IPS DF 6.9 (cell line): ENCODE measurements at regions not wholly inside any gene's neighbourhood (a gene's known extent, or its start where the extent isn't known, plus 50 kb on each side); places are given as distances from the start of the nearest gene placed in this dataset.

Source experiments
- DNase-seq: peaks from one replicate; pipeline ENCODE4 v3.0.0-alpha.2; 2013; ENCODE audit warnings: low read depth, low spot score
- H3K27ac ChIP-seq: one replicate; pipeline ENCODE4 v1.5.1; 2013; ENCODE audit warnings: low read length, control low read depth
- H3K27me3 ChIP-seq: 2 replicates; pipeline ENCODE4 v1.6.1; 2013; ENCODE audit warnings: mild to moderate bottlenecking, low read length; ENCODE audit not compliant: control insufficient read depth, insufficient read depth
- H3K36me3 ChIP-seq: 2 replicates; pipeline ENCODE4 v1.6.1; 2013; ENCODE audit warnings: low read length; ENCODE audit not compliant: control insufficient read depth, insufficient read depth
- H3K4me1 ChIP-seq: 2 replicates; pipeline ENCODE4 v1.6.1; 2013; ENCODE audit warnings: low read length; ENCODE audit not compliant: control insufficient read depth, insufficient read depth
- H3K4me3 ChIP-seq: 2 replicates; pipeline ENCODE4 v1.5.1; 2013; ENCODE audit warnings: mild to moderate bottlenecking, low read length
- H3K9me3 ChIP-seq: 2 replicates; pipeline ENCODE4 v1.6.1; 2013; ENCODE audit warnings: low read length, inconsistent platforms; ENCODE audit not compliant: control insufficient read depth, insufficient read depth
- WGBS: extraction: QIAGEN DNeasy Blood & Tissue Kit; methylation state at CpG from one replicate; pipeline ENCODE4 v1.1.7; 2013; ENCODE audit warnings: mixed read lengths, missing lambda C conversion rate; ENCODE audit not compliant: insufficient read length, insufficient coverage; 5-methylcytosine and 5-hydroxymethylcytosine counted together

- Histone ChIP-seq H3K4me1 (no peaks in the 10 kb centered on the region), H3K9me3 (no peaks in the 10 kb centered on the region), H3K27ac (no peak overlapping the region), H3K4me3 (no peak overlapping the region), H3K36me3 (no peaks in the 10 kb centered on the region), H3K27me3 (no peaks in the 10 kb centered on the region)
- DNase-seq = no peak
- WGBS = no CpG with 5 or more reads among the region's 4 CpGs
Observed at GRCh38 chr4:115374621-115375020, 261.2 kb upstream of the NDST4 start.

GRCh38 chr4:115370490-115370889, 257.1 kb upstream of the NDST4 start:
- H3K4me1 ChIP-seq = no peaks in the 10 kb centered on the region
- no CpG with 5 or more reads among the region's 3 CpGs for WGBS

GRCh38 chr4:115370012-115370411, 256.6 kb upstream of the NDST4 start:
- Histone ChIP-seq H3K4me1 (no peaks in the 10 kb centered on the region), H3K4me3 (no peak overlapping the region), H3K9me3 (no peaks in the 10 kb centered on the region), H3K27me3 (no peaks in the 10 kb centered on the region), H3K27ac (no peak overlapping the region), H3K36me3 (no peaks in the 10 kb centered on the region)
- WGBS = no CpG with 5 or more reads among the region's 3 CpGs
- DNase-seq = no peak

More at GRCh38 chr4:115370490-115370889, 257.1 kb upstream of the NDST4 start:
- Histone ChIP-seq H3K27ac (no peak overlapping the region), H3K36me3 (no peaks in the 10 kb centered on the region), H3K4me3 (no peak overlapping the region), H3K27me3 (no peaks in the 10 kb centered on the region), H3K9me3 (no peaks in the 10 kb centered on the region)
- DNase-seq = no peak

- Histone ChIP-seq H3K36me3 (no peaks in the 10 kb centered on the region), H3K4me3 (no peak overlapping the region), H3K27me3 (no peaks in the 10 kb centered on the region), H3K4me1 (no peaks in the 10 kb centered on the region), H3K9me3 (no peaks in the 10 kb centered on the region), H3K27ac (no peak overlapping the region)
- no CpG with 5 or more reads among the region's 4 CpGs for WGBS
- DNase-seq = no peak
Observed at GRCh38 chr4:115366390-115366789, 253.0 kb upstream of the NDST4 start.

- H3K4me3 ChIP-seq = no peak overlapping the region
- H3K36me3 ChIP-seq = no peaks in the 10 kb centered on the region
- H3K27me3 ChIP-seq = no peaks in the 10 kb centered on the region
- H3K27ac ChIP-seq = no peak overlapping the region
- no peaks in the 10 kb centered on the region for H3K4me1 ChIP-seq
- H3K9me3 ChIP-seq = no peaks in the 10 kb centered on the region
- no peak for DNase-seq
- WGBS = no CpG with 5 or more reads among the region's 3 CpGs
Observed at GRCh38 chr4:115365185-115365584, 251.8 kb upstream of the NDST4 start.

GRCh38 chr4:115361781-115362180, 248.4 kb upstream of the NDST4 start:
- no peaks in the 10 kb centered on the region for H3K9me3 ChIP-seq
- no peak overlapping the region for H3K4me3 ChIP-seq
- H3K27ac ChIP-seq = no peak overlapping the region
- H3K27me3 ChIP-seq = no peaks in the 10 kb centered on the region
- H3K36me3 ChIP-seq = no peaks in the 10 kb centered on the region
- DNase-seq = no peak
- no peaks in the 10 kb centered on the region for H3K4me1 ChIP-seq

- DNase-seq = no peak
- no CpG with 5 or more reads among the region's 2 CpGs for WGBS
- no peaks in the 10 kb centered on the region for H3K27me3 ChIP-seq
- no peak overlapping the region for H3K27ac ChIP-seq
- no peak overlapping the region for H3K4me3 ChIP-seq
- H3K4me1 ChIP-seq = no peaks in the 10 kb centered on the region
- no peaks in the 10 kb centered on the region for H3K36me3 ChIP-seq
- no peaks in the 10 kb centered on the region for H3K9me3 ChIP-seq
Observed at GRCh38 chr4:115360431-115360830, 247.0 kb upstream of the NDST4 start.

- no peaks in the 10 kb centered on the region for H3K4me1 ChIP-seq
- no peaks in the 10 kb centered on the region for H3K36me3 ChIP-seq
- no peaks in the 10 kb centered on the region for H3K9me3 ChIP-seq
- H3K4me3 ChIP-seq = no peak overlapping the region
- DNase-seq = no peak
- H3K27me3 ChIP-seq = no peaks in the 10 kb centered on the region
- H3K27ac ChIP-seq = no peak overlapping the region
Observed at GRCh38 chr4:115357776-115358175, 244.4 kb upstream of the NDST4 start.

GRCh38 chr4:115356176-115356575, 242.8 kb upstream of the NDST4 start:
- no CpG with 5 or more reads among the region's 5 CpGs for WGBS
- DNase-seq = no peak
- Histone ChIP-seq H3K36me3 (no peaks in the 10 kb centered on the region), H3K4me1 (no peaks in the 10 kb centered on the region), H3K27me3 (no peaks in the 10 kb centered on the region), H3K9me3 (no peaks in the 10 kb centered on the region; the same call in 1 of the 2 replicates), H3K27ac (no peak overlapping the region), H3K4me3 (no peak overlapping the region)

GRCh38 chr4:115355329-115355728, 241.9 kb upstream of the NDST4 start:
- no peak overlapping the region for H3K27ac ChIP-seq
- no CpG with 5 or more reads among the region's 3 CpGs for WGBS
- H3K27me3 ChIP-seq = no peaks in the 10 kb centered on the region
- no peaks in the 10 kb centered on the region for H3K4me1 ChIP-seq
- DNase-seq = no peak
- no peaks in the 10 kb centered on the region for H3K36me3 ChIP-seq
- H3K4me3 ChIP-seq = no peak overlapping the region
- no peaks in the 10 kb centered on the region; the same call in 1 of the 2 replicates for H3K9me3 ChIP-seq

- Histone ChIP-seq H3K4me3 (no peak overlapping the region), H3K27ac (no peak overlapping the region), H3K9me3 (no peaks in the 10 kb centered on the region; the same call in 1 of the 2 replicates), H3K27me3 (no peaks in the 10 kb centered on the region), H3K4me1 (no peaks in the 10 kb centered on the region), H3K36me3 (no peaks in the 10 kb centered on the region)
- no peak for DNase-seq
- no CpG with 5 or more reads among the region's 1 CpG for WGBS
Observed at GRCh38 chr4:115353370-115353769, 239.9 kb upstream of the NDST4 start.
